Activated CD4-positive, alpha-beta memory T cell treated with anti-CD3 and anti-CD28 coated beads for 36 hours (primary cell): ENCODE measurements at regions not wholly inside any gene's neighbourhood (a gene's known extent, or its start where the extent isn't known, plus 50 kb on each side); places are given as distances from the start of the nearest gene placed in this dataset.

Experiments
- CTCF ChIA-PET: fragments of 350-600 bp; sonication (Branson Sonifier 250); formaldehyde crosslinking; loops from one replicate; lab custom pipeline; 2021; ENCODE audit warnings: antibody characterized with exemption, inconsistent platforms; lab: Charles Lee
- POLR2A ChIA-PET: fragments of 350-600 bp; sonication (Branson Sonifier 250); formaldehyde crosslinking; loops from one replicate; lab custom pipeline; 2021; ENCODE audit warnings: antibody characterized with exemption; lab: Charles Lee
- DNase-seq: peaks from one replicate; pipeline ENCODE4 v3.0.0-alpha.2; 2020
- H3K27ac Mint-ChIP-seq: one replicate; pipeline ENCODE4 v1.8.0; 2021; ENCODE audit warnings: mixed read lengths
- H3K27me3 Mint-ChIP-seq: one replicate; pipeline ENCODE4 v1.8.0; 2021; ENCODE audit warnings: mixed read lengths
- H3K36me3 Mint-ChIP-seq: one replicate; pipeline ENCODE4 v1.8.0; 2021; ENCODE audit warnings: mixed read lengths
- H3K4me1 Mint-ChIP-seq: one replicate; pipeline ENCODE4 v1.8.0; 2021; ENCODE audit warnings: low read depth, mixed read lengths
- H3K4me3 Mint-ChIP-seq: one replicate; pipeline ENCODE4 v1.8.0; 2021; ENCODE audit warnings: mild to moderate bottlenecking, mixed read lengths
- H3K9me3 Mint-ChIP-seq: one replicate; pipeline ENCODE4 v1.8.0; 2021; ENCODE audit warnings: mixed read lengths
- intact Hi-C: fragments of 100-400 bp; cut with micrococcal nuclease; formaldehyde crosslinking; loops from one replicate; pipeline ENCODE4 v1.15.1; 2023

GRCh38 chrX:28311466-28311865, 275.8 kb upstream of the IL1RAPL1 start:
- H3K36me3 Mint-ChIP-seq, result no peaks in the 10 kb centered on the region
- intact Hi-C loops, result no loop called here
- H3K27ac Mint-ChIP-seq, result no peak overlapping the region
- ChIA-PET CTCF (no interaction called here), POLR2A (no interaction called here)
- no peak for DNase-seq
- no peaks in the 10 kb centered on the region for H3K27me3 Mint-ChIP-seq
- peaks cover 5% of the 10 kb centered on the region for H3K9me3 Mint-ChIP-seq
- H3K4me1 Mint-ChIP-seq, result no peaks in the 10 kb centered on the region
- no peak overlapping the region for H3K4me3 Mint-ChIP-seq

DNA sequence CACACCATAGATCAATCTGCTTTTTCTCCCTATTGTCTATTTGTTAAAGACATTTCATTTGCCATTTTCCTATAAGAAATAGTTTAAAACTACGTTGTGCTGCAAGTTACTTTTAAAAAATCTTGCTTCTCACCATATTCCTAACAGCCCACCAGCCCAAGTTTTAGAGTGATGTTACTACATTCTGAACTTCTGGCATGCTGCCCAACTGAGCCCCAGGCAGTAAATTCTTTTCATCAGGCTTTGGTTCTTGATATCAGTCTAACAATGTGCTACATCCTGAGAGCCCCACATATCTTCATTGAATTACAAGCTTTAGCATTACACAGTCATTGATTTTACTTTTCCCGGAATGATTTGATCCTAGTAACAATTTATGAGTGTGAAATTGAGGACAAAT, 283.8 kb upstream of the IL1RAPL1 start:
- peaks cover 9% of the 10 kb centered on the region for H3K9me3 Mint-ChIP-seq
- no peak for DNase-seq
- H3K27ac Mint-ChIP-seq, result no peak overlapping the region
- intact Hi-C loops, result no loop called here
- POLR2A ChIA-PET, result no interaction called here
- no peak overlapping the region for H3K4me3 Mint-ChIP-seq
- H3K4me1 Mint-ChIP-seq, result no peaks in the 10 kb centered on the region
- no peaks in the 10 kb centered on the region for H3K36me3 Mint-ChIP-seq
- no peaks in the 10 kb centered on the region for H3K27me3 Mint-ChIP-seq
- CTCF ChIA-PET, result no interaction called here

DNA sequence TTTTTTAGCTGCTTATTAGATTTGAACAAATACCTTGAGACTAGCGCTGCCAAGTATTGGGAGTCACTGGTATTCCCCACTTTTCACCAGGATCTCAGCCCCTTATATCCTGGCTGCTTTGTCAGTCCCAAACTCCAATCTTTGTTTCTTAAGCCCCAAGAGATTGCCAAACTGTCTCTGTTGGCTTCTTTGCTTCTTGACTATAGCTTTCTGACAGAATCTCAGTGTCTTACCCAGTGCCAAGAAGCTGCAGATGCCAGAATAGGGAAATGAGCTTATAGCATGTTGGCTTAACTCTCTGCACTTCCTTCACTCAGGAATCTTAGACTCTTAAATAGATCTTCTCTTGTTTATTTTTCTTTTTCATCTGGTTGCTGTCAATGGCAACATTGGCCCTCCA, 297.5 kb upstream of the DCAF8L1 start:
- no peak for DNase-seq
- CTCF ChIA-PET, result no interaction called here
- Mint-ChIP-seq H3K4me1 (no peaks in the 10 kb centered on the region), H3K27ac (no peak overlapping the region), H3K9me3 (peaks cover 2% of the 10 kb centered on the region), H3K4me3 (no peak overlapping the region), H3K36me3 (no peaks in the 10 kb centered on the region), H3K27me3 (no peaks in the 10 kb centered on the region)
- intact Hi-C loops, result no loop called here
- POLR2A ChIA-PET, result no interaction called here

DNA sequence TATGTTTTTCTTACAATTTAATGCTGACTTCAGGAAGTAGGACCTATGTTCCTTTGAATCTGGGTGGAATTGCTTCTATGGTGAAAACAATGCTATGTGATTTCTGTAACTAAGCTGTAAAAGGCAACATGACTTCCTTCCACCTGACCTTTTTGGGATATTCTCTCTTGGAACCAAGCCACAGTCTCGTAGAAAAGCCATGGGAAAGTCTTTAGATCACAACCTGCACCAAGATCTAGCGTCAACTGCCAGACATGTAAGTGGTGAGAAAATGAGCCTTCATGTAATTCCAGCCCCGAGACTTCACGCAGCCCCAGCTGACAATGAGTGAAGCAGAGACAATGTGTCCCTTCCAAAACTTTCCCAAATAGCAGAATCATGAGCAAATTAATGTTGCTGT, 297.0 kb upstream of the DCAF8L1 start:
- H3K4me1 Mint-ChIP-seq, result no peaks in the 10 kb centered on the region
- H3K27me3 Mint-ChIP-seq, result no peaks in the 10 kb centered on the region
- no peak for DNase-seq
- CTCF ChIA-PET, result no interaction called here
- POLR2A ChIA-PET, result no interaction called here
- no peaks in the 10 kb centered on the region for H3K36me3 Mint-ChIP-seq
- H3K9me3 Mint-ChIP-seq, result peaks cover 2% of the 10 kb centered on the region
- intact Hi-C loops, result no loop called here
- H3K4me3 Mint-ChIP-seq, result no peak overlapping the region
- no peak overlapping the region for H3K27ac Mint-ChIP-seq

DNA sequence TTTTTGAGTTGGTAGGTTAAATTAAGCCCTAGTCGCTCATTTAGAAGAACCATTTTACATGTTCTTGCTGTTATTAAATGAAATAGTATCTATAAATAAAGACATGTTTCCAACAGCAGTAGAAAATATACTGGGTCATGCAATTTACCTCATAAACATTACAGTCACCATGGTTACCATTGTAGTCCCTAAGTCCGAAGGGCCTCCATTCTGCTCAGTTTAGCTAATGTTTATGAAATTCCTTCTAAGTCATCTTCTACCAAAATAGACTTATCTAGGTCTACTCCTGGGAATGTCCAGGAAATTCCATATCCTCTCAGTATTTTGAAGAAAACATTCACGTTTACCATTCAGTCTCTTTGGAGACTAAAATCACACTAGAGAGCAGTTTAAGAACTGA, 292.5 kb upstream of the DCAF8L1 start:
- Mint-ChIP-seq H3K27me3 (no peaks in the 10 kb centered on the region), H3K9me3 (peaks cover 2% of the 10 kb centered on the region), H3K27ac (no peak overlapping the region), H3K4me1 (no peaks in the 10 kb centered on the region), H3K36me3 (no peaks in the 10 kb centered on the region), H3K4me3 (no peak overlapping the region)
- ChIA-PET CTCF (no interaction called here), POLR2A (no interaction called here)
- intact Hi-C loops, result no loop called here
- no peak for DNase-seq

DNA sequence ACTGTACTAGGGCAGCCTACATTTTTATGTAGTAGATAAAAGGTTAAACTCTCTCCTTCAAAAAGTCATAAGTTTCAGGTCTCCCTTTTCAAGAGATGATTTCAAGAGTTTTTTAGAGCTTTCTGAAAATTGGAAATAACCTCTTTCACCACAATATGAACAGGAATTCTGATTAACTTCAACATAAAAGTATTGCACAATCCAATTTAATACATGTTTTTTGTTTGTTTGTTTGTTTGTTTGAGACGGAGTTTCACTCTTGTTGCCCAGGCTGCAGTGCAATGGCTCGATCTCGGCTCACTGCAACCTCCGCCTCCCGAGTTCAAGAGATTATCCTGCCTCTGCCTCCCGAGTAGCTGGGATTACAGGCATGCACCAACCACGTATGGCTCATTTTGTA, 265.4 kb upstream of the DCAF8L1 start:
- H3K4me1 Mint-ChIP-seq, result no peaks in the 10 kb centered on the region
- no peaks in the 10 kb centered on the region for H3K36me3 Mint-ChIP-seq
- POLR2A ChIA-PET, result no interaction called here
- H3K9me3 Mint-ChIP-seq, result no peaks in the 10 kb centered on the region
- no peak overlapping the region for H3K4me3 Mint-ChIP-seq
- H3K27ac Mint-ChIP-seq, result no peak overlapping the region
- intact Hi-C loops, result no loop called here
- no peak for DNase-seq
- CTCF ChIA-PET, result no interaction called here
- H3K27me3 Mint-ChIP-seq, result no peaks in the 10 kb centered on the region

DNA sequence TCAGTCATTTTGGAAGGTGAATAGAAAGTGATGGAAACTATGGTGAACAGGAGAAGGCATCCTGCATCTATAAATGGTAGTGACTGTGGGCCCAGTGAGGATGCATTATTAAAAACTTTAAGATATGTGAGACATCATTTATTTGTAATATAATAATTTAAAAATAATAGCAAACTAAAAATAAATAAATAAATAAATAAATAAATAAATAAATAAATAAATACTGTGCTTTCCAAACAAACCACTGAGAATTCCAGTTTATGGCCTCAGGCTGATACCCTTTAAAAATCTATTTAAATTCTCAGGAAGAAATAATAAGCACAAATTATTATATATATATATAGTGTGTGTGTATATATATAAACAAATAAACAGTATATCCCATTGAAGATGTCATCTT, 248.0 kb upstream of the DCAF8L1 start:
- H3K36me3 Mint-ChIP-seq, result no peaks in the 10 kb centered on the region
- intact Hi-C loops, result no loop called here
- H3K4me1 Mint-ChIP-seq, result no peaks in the 10 kb centered on the region
- ChIA-PET POLR2A (no interaction called here), CTCF (no interaction called here)
- no peak overlapping the region for H3K27ac Mint-ChIP-seq
- DNase-seq, result no peak
- H3K27me3 Mint-ChIP-seq, result no peaks in the 10 kb centered on the region
- H3K4me3 Mint-ChIP-seq, result no peak overlapping the region
- H3K9me3 Mint-ChIP-seq, result peaks cover 2% of the 10 kb centered on the region

GRCh38 chrX:28225513-28225912, 244.3 kb upstream of the DCAF8L1 start:
- Mint-ChIP-seq H3K4me3 (no peak overlapping the region), H3K36me3 (no peaks in the 10 kb centered on the region), H3K4me1 (no peaks in the 10 kb centered on the region), H3K9me3 (peaks cover 2% of the 10 kb centered on the region), H3K27ac (no peak overlapping the region), H3K27me3 (no peaks in the 10 kb centered on the region)
- DNase-seq, result no peak
- ChIA-PET POLR2A (no interaction called here), CTCF (no interaction called here)
- intact Hi-C loops, result no loop called here

DNA sequence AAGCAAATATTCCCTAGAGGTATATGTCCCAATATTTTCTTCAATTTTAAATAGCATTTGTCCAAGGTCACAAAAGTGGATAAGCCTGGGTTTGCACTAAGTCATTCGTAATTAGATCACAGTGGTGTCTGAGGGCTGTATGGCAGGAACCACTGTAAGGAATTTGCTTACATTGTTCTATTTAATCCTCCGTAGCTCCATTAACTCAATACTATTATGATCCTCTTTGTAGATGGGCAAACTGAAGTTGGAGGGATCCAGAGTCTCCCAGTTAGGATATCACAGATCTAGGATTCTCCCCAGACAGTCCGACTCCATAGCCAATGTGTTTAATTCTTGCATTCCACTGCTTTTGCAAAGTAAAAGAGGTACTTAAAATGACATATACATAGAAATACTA, 242.7 kb upstream of the DCAF8L1 start:
- Mint-ChIP-seq H3K4me3 (no peak overlapping the region), H3K27ac (no peak overlapping the region), H3K4me1 (no peaks in the 10 kb centered on the region), H3K27me3 (no peaks in the 10 kb centered on the region), H3K9me3 (peaks cover 2% of the 10 kb centered on the region), H3K36me3 (no peaks in the 10 kb centered on the region)
- intact Hi-C loops, result no loop called here
- CTCF ChIA-PET, result no interaction called here
- DNase-seq, result no peak
- POLR2A ChIA-PET, result no interaction called here

DNA sequence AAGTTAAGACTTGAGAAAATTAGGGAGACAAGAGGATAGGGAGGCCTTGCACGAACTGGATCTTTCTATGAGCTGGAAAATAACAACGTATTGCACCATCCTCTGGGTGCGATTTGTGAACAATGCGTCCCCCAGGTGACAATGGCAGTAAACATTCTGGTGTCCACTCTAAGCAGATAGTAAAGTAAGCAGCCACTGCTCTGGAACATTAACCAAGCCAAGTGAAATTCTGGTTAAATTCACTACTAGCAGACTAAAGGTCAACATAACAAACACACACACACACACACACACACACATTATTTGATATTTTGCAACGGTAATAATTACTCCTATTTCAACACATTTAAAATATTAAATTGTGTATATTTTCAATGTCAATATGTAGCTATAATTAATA, 242.2 kb upstream of the DCAF8L1 start:
- Mint-ChIP-seq H3K36me3 (no peaks in the 10 kb centered on the region), H3K4me1 (no peaks in the 10 kb centered on the region), H3K27me3 (no peaks in the 10 kb centered on the region), H3K27ac (no peak overlapping the region), H3K4me3 (no peak overlapping the region), H3K9me3 (peaks cover 2% of the 10 kb centered on the region)
- ChIA-PET POLR2A (no interaction called here), CTCF (no interaction called here)
- intact Hi-C loops, result no loop called here
- no peak for DNase-seq

DNA sequence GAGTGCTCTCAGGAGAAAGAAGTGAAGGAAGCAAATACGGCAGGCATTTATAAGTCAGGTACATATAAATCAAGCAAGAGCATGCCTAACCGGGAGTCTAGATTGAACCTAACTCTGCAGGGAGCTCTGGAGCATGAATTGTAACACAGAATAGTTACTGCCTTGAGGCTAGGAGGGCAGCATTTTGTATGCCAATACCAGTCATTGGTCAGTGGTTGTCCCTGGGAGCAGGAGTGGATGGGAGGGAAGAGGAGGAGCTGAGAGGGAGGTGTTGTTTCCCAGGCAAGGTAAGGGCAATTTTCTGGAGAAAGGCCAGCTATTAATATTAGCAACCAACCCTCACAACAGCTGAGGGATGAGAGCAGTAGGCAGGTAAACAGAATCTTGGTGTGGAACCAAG, 224.7 kb upstream of the DCAF8L1 start:
- Mint-ChIP-seq H3K36me3 (no peaks in the 10 kb centered on the region), H3K4me3 (no peak overlapping the region), H3K27me3 (no peaks in the 10 kb centered on the region), H3K27ac (no peak overlapping the region), H3K9me3 (no peaks in the 10 kb centered on the region), H3K4me1 (no peaks in the 10 kb centered on the region)
- intact Hi-C loops, result no loop called here
- ChIA-PET CTCF (no interaction called here), POLR2A (no interaction called here)
- no peak for DNase-seq

- H3K9me3 Mint-ChIP-seq, result no peaks in the 10 kb centered on the region
- ChIA-PET CTCF (no interaction called here), POLR2A (no interaction called here)
- no peak overlapping the region for H3K27ac Mint-ChIP-seq
- no peak for DNase-seq
- intact Hi-C loops, result no loop called here
- no peak overlapping the region for H3K4me3 Mint-ChIP-seq
- no peaks in the 10 kb centered on the region for H3K36me3 Mint-ChIP-seq
- no peaks in the 10 kb centered on the region for H3K27me3 Mint-ChIP-seq
- H3K4me1 Mint-ChIP-seq, result no peaks in the 10 kb centered on the region
These were observed 223.9 kb upstream of the DCAF8L1 start for GRCh38 chrX:28205126-28205525.

GRCh38 chrX:28189011-28189410, 207.8 kb upstream of the DCAF8L1 start:
- intact Hi-C loops, result no loop called here
- ChIA-PET POLR2A (no interaction called here), CTCF (no interaction called here)
- Mint-ChIP-seq H3K27me3 (no peaks in the 10 kb centered on the region), H3K4me1 (no peaks in the 10 kb centered on the region), H3K27ac (no peak overlapping the region), H3K36me3 (no peaks in the 10 kb centered on the region), H3K4me3 (no peak overlapping the region), H3K9me3 (peaks cover 5% of the 10 kb centered on the region)
- no peak for DNase-seq

DNA sequence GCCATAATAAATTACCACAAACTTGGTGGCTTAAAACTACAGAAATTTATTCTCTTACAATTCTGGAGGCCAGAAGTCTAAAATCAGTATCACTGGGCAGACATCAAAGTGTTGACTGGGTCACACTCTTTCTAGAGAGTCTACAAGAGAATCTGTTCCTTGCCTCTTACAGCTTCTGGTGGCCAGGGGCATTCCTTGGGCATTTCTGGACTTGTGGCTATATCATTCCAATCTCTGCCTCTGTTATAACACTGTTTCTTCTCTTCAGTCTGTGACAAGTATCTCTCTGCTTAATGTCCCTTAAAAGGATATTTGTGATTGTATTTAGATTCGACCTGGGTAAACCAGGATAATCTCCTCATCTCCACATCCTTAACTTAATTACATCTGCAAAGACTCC, 207.3 kb upstream of the DCAF8L1 start:
- Mint-ChIP-seq H3K9me3 (peaks cover 5% of the 10 kb centered on the region), H3K4me3 (no peak overlapping the region), H3K4me1 (no peaks in the 10 kb centered on the region), H3K36me3 (no peaks in the 10 kb centered on the region), H3K27ac (no peak overlapping the region), H3K27me3 (no peaks in the 10 kb centered on the region)
- ChIA-PET POLR2A (no interaction called here), CTCF (no interaction called here)
- no peak for DNase-seq
- intact Hi-C loops, result no loop called here
